SU-DHL-6 (cell line): ENCODE measurements at regions not wholly inside any gene's neighbourhood (a gene's known extent, or its start where the extent isn't known, plus 50 kb on each side); places are given as distances from the start of the nearest gene placed in this dataset.

ENCODE experiments used
- H2AFZ ChIP-seq: fragments of 200-600 bp; sonication (generic); 2 replicates; pipeline ENCODE4 v1.6.1; 2014; ENCODE audit warnings: low read depth, mild to moderate bottlenecking, moderate library complexity, mixed read lengths, antibody characterized with exemption, low read length; ENCODE audit not compliant: severe bottlenecking
- H3F3A ChIP-seq: fragments of 200-600 bp; shearing (Covaris generic); 2 replicates; pipeline ENCODE4 v1.6.0; 2016; ENCODE audit warnings: antibody characterized with exemption, mild to moderate bottlenecking; ENCODE audit not compliant: insufficient read depth
- H3K27ac ChIP-seq: fragments of 200-600 bp; sonication (generic); 2 replicates; pipeline ENCODE4 v1.5.1; 2016; ENCODE audit warnings: low read depth, mild to moderate bottlenecking, low read length, moderate library complexity, mixed read lengths
- H3K27me3 ChIP-seq: fragments of 200-600 bp; sonication (generic), shearing (Covaris generic); 2 replicates; pipeline ENCODE4 v1.6.0; 2014; ENCODE audit warnings: mild to moderate bottlenecking, low read length
- H3K36me3 ChIP-seq: fragments of 200-600 bp; sonication (generic); 2 replicates; pipeline ENCODE4 v1.6.1; 2014; ENCODE audit warnings: mild to moderate bottlenecking, low read length, mixed read lengths
- H3K4me2 ChIP-seq: fragments of 300-600, 200-600 bp; shearing (Covaris generic), sonication (generic); 2 replicates; pipeline ENCODE4 v1.6.0; 2014; ENCODE audit warnings: low read length, low read depth, mild to moderate bottlenecking; ENCODE audit not compliant: poor library complexity, severe bottlenecking
- H3K4me3 ChIP-seq: fragments of 200-600 bp; sonication (generic); 2 replicates; pipeline ENCODE4 v1.5.1; 2014; ENCODE audit warnings: antibody characterized with exemption, low read length, mild to moderate bottlenecking, mixed read lengths; ENCODE audit not compliant: insufficient read depth, poor library complexity, severe bottlenecking
- H3K79me2 ChIP-seq: fragments of 200-600 bp; sonication (generic); 2 replicates; pipeline ENCODE4 v1.6.1; 2014; ENCODE audit warnings: mild to moderate bottlenecking, low read length, moderate library complexity; ENCODE audit not compliant: insufficient read depth
- H3K9ac ChIP-seq: fragments of 200-600 bp; sonication (generic); 2 replicates; pipeline ENCODE4 v1.7.0; 2014; ENCODE audit warnings: mild to moderate bottlenecking, low read length
- H3K9me2 ChIP-seq: fragments of 200-600 bp; sonication (generic); replicated peaks from 2 replicates; pipeline ENCODE4 v1.6.1; 2014; ENCODE audit warnings: low read length; ENCODE audit not compliant: insufficient read depth
- H3K9me3 ChIP-seq: fragments of 200-600 bp; sonication (generic); 2 replicates; pipeline ENCODE4 v1.6.1; 2014; ENCODE audit warnings: low read length, mixed read lengths; ENCODE audit not compliant: insufficient read depth
- H4K20me1 ChIP-seq: fragments of 200-600 bp; sonication (generic); 2 replicates; pipeline ENCODE4 v1.6.1; 2014; ENCODE audit warnings: low read depth, mild to moderate bottlenecking, antibody characterized with exemption, low read length, moderate library complexity, mixed read lengths
- CTCF ChIP-seq: fragments of 200-600 bp; sonication (generic); IDR thresholded peaks from one replicate; pipeline ENCODE4 v1.5.1; 2017; ENCODE audit warnings: antibody characterized with exemption, mild to moderate bottlenecking, low read length, moderate library complexity; ENCODE audit not compliant: insufficient read depth, poor library complexity, severe bottlenecking
- EZH2phosphoT487 ChIP-seq: fragments of 200-600 bp; sonication (generic), shearing (Covaris generic); conservative IDR thresholded peaks from 2 replicates; pipeline ENCODE4 v1.6.1; 2018; ENCODE audit warnings: mild to moderate bottlenecking, antibody characterized with exemption, low read length, moderate library complexity, mixed read lengths

DNA sequence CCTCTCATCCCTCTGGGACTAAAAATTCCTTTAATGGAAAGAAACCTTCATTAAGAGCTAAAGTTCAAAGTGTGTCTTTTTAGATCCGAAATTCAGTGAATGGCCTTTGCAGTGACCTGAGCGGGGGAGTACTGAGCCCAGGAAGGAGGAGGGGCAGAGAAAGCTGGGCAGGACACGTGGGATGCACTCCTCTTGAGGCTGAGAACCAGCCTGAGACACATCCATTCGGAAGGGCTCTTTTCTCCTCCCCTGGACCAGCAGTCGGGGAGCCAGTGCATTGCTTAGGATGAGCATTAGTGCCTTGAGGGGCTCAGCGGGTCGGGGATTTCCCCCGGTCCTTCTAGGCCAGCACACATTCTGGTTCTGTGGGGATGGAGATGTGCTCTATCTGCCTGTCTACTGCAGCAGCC lies 258.9 kb upstream of the B3GAT1 start:
- no peaks in the 10 kb centered on the region for H3F3A ChIP-seq
- TF ChIP-seq EZH2phosphoT487 = no peak
- no peak for TF ChIP-seq CTCF
- H3K9me2 ChIP-seq = no peaks in the 10 kb centered on the region
- no peak overlapping the region for H3K9ac ChIP-seq
- H3K27ac ChIP-seq = no peak overlapping the region
- no peak overlapping the region for H3K4me2 ChIP-seq
- H2AFZ ChIP-seq = no peak overlapping the region
- no peak overlapping the region for H3K4me3 ChIP-seq
- H3K79me2 ChIP-seq = no peaks in the 10 kb centered on the region
- no peaks in the 10 kb centered on the region for H3K36me3 ChIP-seq
- no peaks in the 10 kb centered on the region for H3K27me3 ChIP-seq
- no peaks in the 10 kb centered on the region for H4K20me1 ChIP-seq
- no peaks in the 10 kb centered on the region for H3K9me3 ChIP-seq

DNA sequence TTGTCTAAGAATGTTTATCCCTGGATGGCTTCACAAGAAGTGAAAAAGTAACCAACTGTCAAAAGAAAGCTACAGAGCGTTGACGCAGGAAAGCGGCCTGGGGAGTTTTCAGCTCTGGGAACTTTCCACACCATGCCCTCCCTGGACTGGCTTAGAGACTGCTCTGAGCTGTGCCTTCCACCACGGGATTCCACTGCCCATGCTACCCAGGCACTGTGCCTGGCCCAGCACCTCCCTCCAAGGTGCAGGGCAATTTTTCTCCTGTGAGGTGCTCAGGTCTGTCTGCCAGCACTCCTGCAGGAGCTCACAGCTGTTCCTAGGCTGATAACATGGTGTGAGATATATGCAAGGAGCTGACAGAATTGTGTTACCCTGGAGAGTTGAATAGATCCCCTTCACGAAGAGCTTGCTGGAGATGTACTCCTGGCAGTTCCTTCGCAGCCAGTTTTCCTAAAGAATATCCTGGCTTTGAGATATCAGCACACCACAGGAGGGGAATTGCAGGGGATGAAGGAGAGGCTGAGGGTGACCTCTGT lies 258.3 kb upstream of the B3GAT1 start:
- Histone ChIP-seq H3K9me2 (no peaks in the 10 kb centered on the region), H3K9me3 (no peaks in the 10 kb centered on the region), H3K4me2 (no peak overlapping the region), H3K9ac (no peak overlapping the region), H3K27me3 (no peaks in the 10 kb centered on the region), H3K36me3 (no peaks in the 10 kb centered on the region), H3K4me3 (no peak overlapping the region), H2AFZ (no peak overlapping the region), H3K79me2 (no peaks in the 10 kb centered on the region), H4K20me1 (no peaks in the 10 kb centered on the region), H3K27ac (no peak overlapping the region), H3F3A (no peaks in the 10 kb centered on the region)
- TF ChIP-seq EZH2phosphoT487 (no peak), CTCF (no peak)

- Histone ChIP-seq H3F3A (no peaks in the 10 kb centered on the region), H3K9me2 (no peaks in the 10 kb centered on the region), H3K9me3 (no peaks in the 10 kb centered on the region), H3K79me2 (no peaks in the 10 kb centered on the region), H3K4me2 (no peak overlapping the region), H3K4me3 (no peak overlapping the region), H3K27ac (no peak overlapping the region), H3K36me3 (no peaks in the 10 kb centered on the region), H3K9ac (no peak overlapping the region), H4K20me1 (no peaks in the 10 kb centered on the region), H2AFZ (no peak overlapping the region), H3K27me3 (no peaks in the 10 kb centered on the region)
- TF ChIP-seq CTCF (no peak), EZH2phosphoT487 (no peak)
These were observed 257.8 kb upstream of the B3GAT1 start for GRCh38 chr11:134669796-134670195.

GRCh38 chr11:134668796-134669195 lies 256.8 kb upstream of the B3GAT1 start:
- Histone ChIP-seq H3K9ac (no peak overlapping the region), H3K4me2 (no peak overlapping the region), H3K9me3 (no peaks in the 10 kb centered on the region), H4K20me1 (no peaks in the 10 kb centered on the region), H3K79me2 (no peaks in the 10 kb centered on the region), H3F3A (no peaks in the 10 kb centered on the region), H3K27ac (no peak overlapping the region), H2AFZ (no peak overlapping the region), H3K36me3 (no peaks in the 10 kb centered on the region), H3K9me2 (no peaks in the 10 kb centered on the region), H3K4me3 (no peak overlapping the region), H3K27me3 (no peaks in the 10 kb centered on the region)
- TF ChIP-seq EZH2phosphoT487 (no peak), CTCF (no peak)
